SU-DHL-6 (cell line): ENCODE measurements at regions not wholly inside any gene's neighbourhood (a gene's known extent, or its start where the extent isn't known, plus 50 kb on each side); places are given as distances from the start of the nearest gene placed in this dataset.

Source experiments
- H2AFZ ChIP-seq: fragments of 200-600 bp; sonication (generic); 2 replicates; pipeline ENCODE4 v1.6.1; 2014; ENCODE audit warnings: low read depth, mild to moderate bottlenecking, moderate library complexity, mixed read lengths, antibody characterized with exemption, low read length; ENCODE audit not compliant: severe bottlenecking
- H3F3A ChIP-seq: fragments of 200-600 bp; shearing (Covaris generic); 2 replicates; pipeline ENCODE4 v1.6.0; 2016; ENCODE audit warnings: antibody characterized with exemption, mild to moderate bottlenecking; ENCODE audit not compliant: insufficient read depth
- H3K27ac ChIP-seq: fragments of 200-600 bp; sonication (generic); 2 replicates; pipeline ENCODE4 v1.5.1; 2016; ENCODE audit warnings: low read depth, mild to moderate bottlenecking, low read length, moderate library complexity, mixed read lengths
- H3K27me3 ChIP-seq: fragments of 200-600 bp; sonication (generic), shearing (Covaris generic); 2 replicates; pipeline ENCODE4 v1.6.0; 2014; ENCODE audit warnings: mild to moderate bottlenecking, low read length
- H3K36me3 ChIP-seq: fragments of 200-600 bp; sonication (generic); 2 replicates; pipeline ENCODE4 v1.6.1; 2014; ENCODE audit warnings: mild to moderate bottlenecking, low read length, mixed read lengths
- H3K4me2 ChIP-seq: fragments of 300-600, 200-600 bp; shearing (Covaris generic), sonication (generic); 2 replicates; pipeline ENCODE4 v1.6.0; 2014; ENCODE audit warnings: low read length, low read depth, mild to moderate bottlenecking; ENCODE audit not compliant: poor library complexity, severe bottlenecking
- H3K4me3 ChIP-seq: fragments of 200-600 bp; sonication (generic); 2 replicates; pipeline ENCODE4 v1.5.1; 2014; ENCODE audit warnings: antibody characterized with exemption, low read length, mild to moderate bottlenecking, mixed read lengths; ENCODE audit not compliant: insufficient read depth, poor library complexity, severe bottlenecking
- H3K79me2 ChIP-seq: fragments of 200-600 bp; sonication (generic); 2 replicates; pipeline ENCODE4 v1.6.1; 2014; ENCODE audit warnings: mild to moderate bottlenecking, low read length, moderate library complexity; ENCODE audit not compliant: insufficient read depth
- H3K9ac ChIP-seq: fragments of 200-600 bp; sonication (generic); 2 replicates; pipeline ENCODE4 v1.7.0; 2014; ENCODE audit warnings: mild to moderate bottlenecking, low read length
- H3K9me2 ChIP-seq: fragments of 200-600 bp; sonication (generic); replicated peaks from 2 replicates; pipeline ENCODE4 v1.6.1; 2014; ENCODE audit warnings: low read length; ENCODE audit not compliant: insufficient read depth
- H3K9me3 ChIP-seq: fragments of 200-600 bp; sonication (generic); 2 replicates; pipeline ENCODE4 v1.6.1; 2014; ENCODE audit warnings: low read length, mixed read lengths; ENCODE audit not compliant: insufficient read depth
- H4K20me1 ChIP-seq: fragments of 200-600 bp; sonication (generic); 2 replicates; pipeline ENCODE4 v1.6.1; 2014; ENCODE audit warnings: low read depth, mild to moderate bottlenecking, antibody characterized with exemption, low read length, moderate library complexity, mixed read lengths
- EZH2phosphoT487 ChIP-seq: fragments of 200-600 bp; sonication (generic), shearing (Covaris generic); conservative IDR thresholded peaks from 2 replicates; pipeline ENCODE4 v1.6.1; 2018; ENCODE audit warnings: mild to moderate bottlenecking, antibody characterized with exemption, low read length, moderate library complexity, mixed read lengths
- TF ChIP-seq, protein P1 (sequence below): fragments of 200-600 bp; sonication (generic); IDR thresholded peaks from one replicate; pipeline ENCODE4 v1.5.1; 2017; ENCODE audit warnings: antibody characterized with exemption, mild to moderate bottlenecking, low read length, moderate library complexity; ENCODE audit not compliant: insufficient read depth, poor library complexity, severe bottlenecking

DNA sequence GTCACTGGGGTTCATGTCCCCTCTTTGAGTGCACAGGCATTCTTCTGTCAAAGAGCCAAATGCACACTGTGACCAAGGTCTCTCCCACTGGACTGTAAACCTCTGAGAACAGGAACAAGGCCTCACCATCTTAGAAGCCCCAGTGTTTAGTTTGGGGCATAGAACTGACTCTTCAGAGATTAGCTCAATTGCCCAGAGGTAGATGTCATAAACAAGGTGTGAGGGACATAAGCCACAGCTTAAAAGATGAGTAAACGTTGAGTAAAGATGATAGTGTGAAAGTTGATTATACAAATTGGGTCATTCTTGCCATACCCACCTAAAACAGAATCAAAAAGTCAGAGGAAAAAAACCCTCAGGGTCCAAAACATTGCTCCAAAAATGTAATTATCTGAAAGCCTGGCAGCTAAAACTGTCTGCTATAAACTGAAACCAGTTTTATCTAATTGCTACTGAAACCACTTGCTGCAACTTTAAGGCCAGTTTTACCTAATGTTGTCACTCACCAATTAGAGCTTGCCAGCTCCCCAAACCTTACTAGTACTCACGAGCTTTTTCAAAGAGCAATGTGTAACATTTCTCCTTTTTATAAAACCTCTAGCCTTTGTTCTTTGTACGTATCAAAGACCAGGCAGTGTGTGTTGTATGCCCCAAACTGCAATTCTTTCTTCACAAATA is 415.2 kb downstream of the RAP2B start:
- Histone ChIP-seq H3K4me3 (no peak overlapping the region), H4K20me1 (no peaks in the 10 kb centered on the region), H3K36me3 (no peaks in the 10 kb centered on the region), H3K4me2 (no peak overlapping the region), H3F3A (no peaks in the 10 kb centered on the region), H3K9me3 (no peaks in the 10 kb centered on the region), H3K27me3 (no peaks in the 10 kb centered on the region), H3K9ac (no peak overlapping the region), H3K9me2 (no peaks in the 10 kb centered on the region), H3K27ac (no peak overlapping the region), H2AFZ (no peak overlapping the region), H3K79me2 (no peaks in the 10 kb centered on the region)
- TF ChIP-seq, protein P1, sequence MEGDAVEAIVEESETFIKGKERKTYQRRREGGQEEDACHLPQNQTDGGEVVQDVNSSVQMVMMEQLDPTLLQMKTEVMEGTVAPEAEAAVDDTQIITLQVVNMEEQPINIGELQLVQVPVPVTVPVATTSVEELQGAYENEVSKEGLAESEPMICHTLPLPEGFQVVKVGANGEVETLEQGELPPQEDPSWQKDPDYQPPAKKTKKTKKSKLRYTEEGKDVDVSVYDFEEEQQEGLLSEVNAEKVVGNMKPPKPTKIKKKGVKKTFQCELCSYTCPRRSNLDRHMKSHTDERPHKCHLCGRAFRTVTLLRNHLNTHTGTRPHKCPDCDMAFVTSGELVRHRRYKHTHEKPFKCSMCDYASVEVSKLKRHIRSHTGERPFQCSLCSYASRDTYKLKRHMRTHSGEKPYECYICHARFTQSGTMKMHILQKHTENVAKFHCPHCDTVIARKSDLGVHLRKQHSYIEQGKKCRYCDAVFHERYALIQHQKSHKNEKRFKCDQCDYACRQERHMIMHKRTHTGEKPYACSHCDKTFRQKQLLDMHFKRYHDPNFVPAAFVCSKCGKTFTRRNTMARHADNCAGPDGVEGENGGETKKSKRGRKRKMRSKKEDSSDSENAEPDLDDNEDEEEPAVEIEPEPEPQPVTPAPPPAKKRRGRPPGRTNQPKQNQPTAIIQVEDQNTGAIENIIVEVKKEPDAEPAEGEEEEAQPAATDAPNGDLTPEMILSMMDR, result no peak

DNA sequence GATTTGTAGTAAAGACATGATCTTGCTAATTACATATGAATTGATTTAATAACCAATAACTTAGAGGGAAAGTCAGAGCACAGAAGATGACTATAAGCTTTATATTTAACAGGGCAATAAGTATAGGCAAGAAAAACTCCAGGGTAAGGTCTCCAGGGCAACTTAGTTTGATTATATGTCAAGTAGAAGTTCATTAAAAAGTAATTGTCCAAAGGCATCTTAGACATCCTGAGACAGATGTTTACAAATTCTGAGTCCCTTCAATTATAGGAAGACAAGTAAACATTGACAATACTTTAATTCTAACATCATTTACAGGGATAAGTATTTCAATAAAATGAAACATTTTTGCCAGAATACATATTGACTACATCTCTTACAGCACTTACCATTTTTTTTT is 416.0 kb downstream of the RAP2B start:
- Histone ChIP-seq H3K79me2 (no peaks in the 10 kb centered on the region), H3K4me2 (no peak overlapping the region), H3F3A (no peaks in the 10 kb centered on the region), H3K4me3 (no peak overlapping the region), H3K9ac (no peak overlapping the region), H3K9me3 (no peaks in the 10 kb centered on the region), H4K20me1 (no peaks in the 10 kb centered on the region), H3K9me2 (no peaks in the 10 kb centered on the region), H3K36me3 (no peaks in the 10 kb centered on the region), H2AFZ (no peak overlapping the region), H3K27me3 (no peaks in the 10 kb centered on the region), H3K27ac (no peak overlapping the region)
- TF ChIP-seq, protein P1, result no peak
- TF ChIP-seq EZH2phosphoT487, result no peak

DNA sequence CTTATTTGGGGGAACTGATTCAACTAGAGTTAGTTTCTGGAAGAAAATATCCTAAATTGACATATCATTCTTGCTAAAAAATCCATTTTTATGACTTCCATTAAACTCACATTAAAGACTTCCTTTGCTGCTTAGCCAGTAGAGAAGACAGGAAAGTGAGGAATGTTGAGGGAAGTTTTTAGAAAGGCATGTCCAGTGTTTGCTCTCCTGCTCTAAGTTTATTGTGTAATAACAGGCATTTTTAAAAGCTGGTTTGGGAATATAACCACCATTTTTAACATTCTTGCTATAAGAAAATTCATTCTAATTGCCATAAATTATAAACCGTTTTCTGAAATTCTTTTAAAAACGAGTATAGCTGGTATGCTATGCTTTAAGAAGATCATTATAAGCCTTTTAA is 428.0 kb downstream of the RAP2B start:
- Histone ChIP-seq H3K27ac (no peak overlapping the region), H3F3A (no peaks in the 10 kb centered on the region), H3K4me2 (no peak overlapping the region), H3K9me2 (no peaks in the 10 kb centered on the region), H3K36me3 (peaks cover 3% of the 10 kb centered on the region; the same call in 1 of the 2 replicates), H3K9me3 (no peaks in the 10 kb centered on the region), H3K79me2 (no peaks in the 10 kb centered on the region), H4K20me1 (no peaks in the 10 kb centered on the region), H3K4me3 (no peak overlapping the region), H2AFZ (no peak overlapping the region), H3K9ac (no peak overlapping the region), H3K27me3 (no peaks in the 10 kb centered on the region)
- TF ChIP-seq, protein P1, result no peak
- no peak for TF ChIP-seq EZH2phosphoT487
